B cell (primary cell): ENCODE measurements at regions not wholly inside any gene's neighbourhood (a gene's known extent, or its start where the extent isn't known, plus 50 kb on each side); places are given as distances from the start of the nearest gene placed in this dataset.

Experiments used
- ATAC-seq: fragments of 200-7000 bp; cut with Tn5 transposase; one replicate; pipeline ENCODE4 v1.10.0; 2021; ENCODE audit warnings: low read depth, mild to moderate bottlenecking, moderate number of reproducible peaks, moderate library complexity
- CTCF ChIA-PET: fragments of 350-600 bp; sonication (Branson Sonifier 250); formaldehyde crosslinking; loops from one replicate; lab custom pipeline; 2021; ENCODE audit warnings: antibody characterized with exemption, inconsistent platforms; lab: Charles Lee
- POLR2A ChIA-PET: fragments of 350-600 bp; sonication (Branson Sonifier 250); formaldehyde crosslinking; loops from one replicate; lab custom pipeline; 2021; ENCODE audit warnings: antibody characterized with exemption; lab: Charles Lee
- DNase-seq: peaks from one replicate; pipeline ENCODE4 v3.0.0; 2013
- H2AFZ ChIP-seq: 2 replicates; pipeline ENCODE4 v1.6.1; 2012; ENCODE audit warnings: mild to moderate bottlenecking, low read depth, low read length; ENCODE audit not compliant: insufficient read depth, poor library complexity, severe bottlenecking
- H3K27ac ChIP-seq, 2 donors: 1 replicate in 1 of 2; 2 replicates in 1 of 2; pipeline ENCODE4 v1.5.1; 2012 to 2013; ENCODE audit warnings: low read length in 2 of 2, mild to moderate bottlenecking in 2 of 2, moderate library complexity in 1 of 2
- H3K27me3 ChIP-seq, 4 experiments: fragments of 200-600 bp in 1 of 4; sonication (generic) in 1 of 4; replicated peaks in 1 of 4; 1 replicate in 2 of 4; 2 replicates in 2 of 4; pipeline versions ENCODE4 v1.6.1 to v1.7.0; 2013 to 2016; ENCODE audit warnings: low read length in 3 of 4, mild to moderate bottlenecking in 2 of 4, mixed read lengths in 1 of 4, moderate library complexity in 1 of 4; ENCODE audit not compliant: insufficient read depth in 4 of 4, control insufficient read depth in 3 of 4; ENCODE audit errors: control extremely low read depth in 1 of 4
- H3K36me3 ChIP-seq, 2 experiments: replicated peaks in 1 of 2; 1 replicate in 1 of 2; 2 replicates in 1 of 2; pipeline versions ENCODE4 v1.6.1 to v1.7.1; 2013; ENCODE audit warnings: low read length in 1 of 2; ENCODE audit not compliant: insufficient read depth in 2 of 2, control insufficient read depth in 1 of 2; ENCODE audit errors: control extremely low read depth in 1 of 2, extremely low read depth in 1 of 2
- H3K4me1 ChIP-seq, 2 donors: fragments of 200-600 bp in 1 of 2; sonication (generic) in 1 of 2; 1 replicate in 1 of 2; 2 replicates in 1 of 2; pipeline versions ENCODE4 v1.5.1 to v1.6.1; 2013 to 2017; ENCODE audit warnings: low read length in 2 of 2; ENCODE audit not compliant: control insufficient read depth in 2 of 2, insufficient read depth in 2 of 2
- H3K4me2 ChIP-seq: replicated peaks from 2 replicates; pipeline ENCODE3; 2012; ENCODE audit warnings: mild to moderate bottlenecking, low read depth, low read length; ENCODE audit not compliant: poor library complexity, severe bottlenecking
- H3K4me3 ChIP-seq, 5 experiments: fragments of 200-600 bp in 1 of 5; sonication (generic) in 1 of 5; 1 replicate in 3 of 5; 2 replicates in 2 of 5; pipeline versions ENCODE4 v1.5.1 to v1.7.0; 2011 to 2016; ENCODE audit warnings: low read length in 4 of 5, mild to moderate bottlenecking in 4 of 5, low read depth in 2 of 5, control low read depth in 1 of 5, moderate library complexity in 1 of 5; ENCODE audit not compliant: insufficient read depth in 1 of 5; ENCODE audit errors: control extremely low read depth in 1 of 5, extremely low read depth in 1 of 5
- H3K79me2 ChIP-seq: fragments of 200-600 bp; sonication (generic); one replicate; pipeline ENCODE4 v1.6.0; 2016; ENCODE audit warnings: low read length; ENCODE audit not compliant: control insufficient read depth, insufficient read depth
- H3K9ac ChIP-seq: fragments of 200-600 bp; sonication (generic); 2 replicates; pipeline ENCODE4 v1.6.1; 2017; ENCODE audit warnings: mild to moderate bottlenecking, low read length, moderate library complexity
- H3K9me3 ChIP-seq, 3 donors: one replicate each; pipeline versions ENCODE4 v1.6.1 to v1.7.1; 2013; ENCODE audit warnings: low read length in 2 of 3; ENCODE audit not compliant: control insufficient read depth in 2 of 3, insufficient read depth in 1 of 3; ENCODE audit errors: control extremely low read depth in 1 of 3
- H4K20me1 ChIP-seq: 2 replicates; pipeline ENCODE4 v1.6.0; 2012; ENCODE audit warnings: mild to moderate bottlenecking, low read length; ENCODE audit not compliant: insufficient read depth, control insufficient read depth, poor library complexity, severe bottlenecking
- H3K27ac Mint-ChIP-seq: one replicate; pipeline ENCODE4 v1.8.0; 2021; ENCODE audit warnings: mixed read lengths
- H3K27me3 Mint-ChIP-seq: one replicate; pipeline ENCODE4 v1.8.0; 2021; ENCODE audit warnings: mixed read lengths
- H3K4me1 Mint-ChIP-seq: one replicate; pipeline ENCODE4 v1.8.0; 2021; ENCODE audit warnings: mixed read lengths
- H3K4me3 Mint-ChIP-seq: one replicate; pipeline ENCODE4 v1.8.0; 2021; ENCODE audit warnings: mixed read lengths
- H3K9me3 Mint-ChIP-seq: one replicate; pipeline ENCODE4 v1.8.0; 2022; ENCODE audit warnings: mixed read lengths; ENCODE audit not compliant: insufficient read depth
- CTCF ChIP-seq: fragments of 200-600 bp; IDR thresholded peaks from one replicate; pipeline ENCODE4 v1.8.0; 2022; ENCODE audit warnings: antibody characterized with exemption, mild to moderate bottlenecking
- EZH2 ChIP-seq: IDR thresholded peaks from 2 replicates; pipeline ENCODE4 v1.6.1; 2012; ENCODE audit warnings: borderline replicate concordance, low read depth, mild to moderate bottlenecking, moderate library complexity, low read length; ENCODE audit not compliant: insufficient read depth, poor library complexity, severe bottlenecking
- WGBS: methylation state at CpG from one replicate; pipeline ENCODE4 v1.1.5; 2013; ENCODE audit warnings: missing lambda C conversion rate; ENCODE audit not compliant: insufficient coverage; 5-methylcytosine and 5-hydroxymethylcytosine counted together
- intact Hi-C: fragments of 100-400 bp; cut with micrococcal nuclease; formaldehyde crosslinking; loops from one replicate; pipeline ENCODE4 v1.10.0; 2022

DNA sequence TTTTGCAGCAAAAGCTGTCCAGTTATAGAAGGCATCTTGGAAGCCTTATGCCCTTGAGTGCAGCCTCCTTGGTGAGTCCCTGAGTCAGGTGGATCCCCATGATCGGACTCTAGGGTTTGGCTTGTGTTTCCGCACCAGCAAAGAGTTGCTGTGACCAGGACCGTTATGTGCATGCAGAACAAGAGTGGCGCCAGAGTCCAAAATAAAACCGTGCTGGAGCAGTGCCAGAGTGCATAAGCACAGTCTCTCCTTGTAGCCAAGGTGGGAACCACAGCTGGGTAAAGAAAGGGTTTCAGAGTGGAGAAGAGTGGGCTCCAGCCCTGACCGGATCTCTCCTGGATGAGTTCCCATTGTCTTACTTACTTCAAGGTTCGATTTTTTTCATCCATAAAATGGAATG, 58.6 kb downstream of the FOXA2 start:
- 83% methylated on average over 5 of the region's 7 CpGs for WGBS

More for the DNA sequence above, 58.6 kb downstream of the FOXA2 start:
- H3K27me3 Mint-ChIP-seq = peaks cover 4% of the 10 kb centered on the region
- Histone ChIP-seq H3K4me2 (no peak overlapping the region), H3K36me3 (no peaks in the 10 kb centered on the region), H3K27ac (no peak overlapping the region), H3K4me1 (no peaks in the 10 kb centered on the region), H2AFZ (no peak overlapping the region), H3K79me2 (no peaks in the 10 kb centered on the region), H3K9me3 (peaks cover 0 to 6% (median 0%) of the 10 kb centered on the region in 3 donors), H3K4me3 (no peak overlapping the region), H3K9ac (no peak overlapping the region), H3K27me3 (peaks cover 0 to 5% (median 0%) of the 10 kb centered on the region in 4 experiments), H4K20me1 (no peaks in the 10 kb centered on the region)
- DNase-seq (no peak), ATAC-seq (no peak)
- H3K4me1 Mint-ChIP-seq = no peaks in the 10 kb centered on the region
- intact Hi-C loops = no loop called here
- ChIA-PET POLR2A (no interaction called here), CTCF (no interaction called here)
- no peak overlapping the region for H3K4me3 Mint-ChIP-seq
- H3K27ac Mint-ChIP-seq = no peak overlapping the region
- no peaks in the 10 kb centered on the region for H3K9me3 Mint-ChIP-seq
- no peak for TF ChIP-seq EZH2
- no peak for TF ChIP-seq CTCF
